Uterus (tissue), 2 donors: ENCODE measurements at regions not wholly inside any gene's neighbourhood (a gene's known extent, or its start where the extent isn't known, plus 50 kb on each side); places are given as distances from the start of the nearest gene placed in this dataset.

ENCODE experiments used
- CTCF ChIP-seq, 4 experiments: fragments of 200-600 bp in 2 of 4; fragments of 450-650 bp in 2 of 4; sonication (generic) in 2 of 4; IDR thresholded peaks; one replicate each; pipeline ENCODE4 v1.5.1; 2016 to 2019; ENCODE audit warnings: antibody characterized with exemption in 4 of 4, mild to moderate bottlenecking in 2 of 4, moderate library complexity in 1 of 4
- POLR2A ChIP-seq, 2 donors: fragments of 450-650 bp; IDR thresholded peaks; one replicate each; pipeline ENCODE4 v1.6.1; 2016; ENCODE audit warnings: antibody characterized with exemption in 2 of 2, mild to moderate bottlenecking in 1 of 2, moderate library complexity in 1 of 2

DNA sequence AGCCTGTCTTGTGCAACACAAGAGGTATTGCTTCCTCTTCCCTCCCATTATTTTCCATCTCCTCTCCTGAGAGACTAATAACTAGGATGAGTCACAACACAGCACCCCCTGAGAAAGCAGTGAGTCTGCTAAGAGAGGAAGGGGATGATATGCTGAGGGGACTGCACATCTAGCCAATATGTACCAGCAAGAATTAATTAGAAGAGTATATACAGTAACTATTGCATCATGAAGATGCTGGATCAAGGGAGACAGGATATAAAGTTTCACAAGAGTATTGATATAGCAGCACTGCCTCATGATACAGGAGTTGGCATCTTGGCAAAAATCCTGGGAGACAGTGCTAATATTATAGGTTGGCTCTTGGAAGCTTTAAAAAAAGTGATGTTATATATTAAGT is 289.9 kb upstream of the RBMS1 start:
- no peak for TF ChIP-seq CTCF (IDR thresholded peaks at IDR 0.05)
- no peak for TF ChIP-seq POLR2A (IDR thresholded peaks at IDR 0.05)
